Mesenchymal stem cell (in vitro differentiated cells and primary cell): ENCODE measurements at regions not wholly inside any gene's neighbourhood (a gene's known extent, or its start where the extent isn't known, plus 50 kb on each side); places are given as distances from the start of the nearest gene placed in this dataset.

Experiments
- DNase-seq: peaks from one replicate; pipeline ENCODE4 v3.0.0-alpha.2; 2013
- H2AFZ ChIP-seq: one replicate; pipeline ENCODE4 v1.6.1; 2013; ENCODE audit warnings: low read depth, mild to moderate bottlenecking, control low read depth, inconsistent platforms, low read length, moderate library complexity
- H2AK5ac ChIP-seq: 2 replicates; pipeline ENCODE4 v1.6.1; 2013; ENCODE audit warnings: low read length, moderate library complexity, mild to moderate bottlenecking, inconsistent platforms; ENCODE audit not compliant: severe bottlenecking
- H2BK120ac ChIP-seq: one replicate; pipeline ENCODE4 v1.6.1; 2013; ENCODE audit warnings: low read depth, mild to moderate bottlenecking, inconsistent platforms, low read length, moderate library complexity
- H2BK12ac ChIP-seq, 2 experiments: one replicate each; pipeline ENCODE4 v1.6.1; 2013; ENCODE audit warnings: inconsistent platforms in 2 of 2, low read length in 2 of 2, mild to moderate bottlenecking in 2 of 2, moderate library complexity in 2 of 2, control low read depth in 1 of 2
- H2BK15ac ChIP-seq: one replicate; pipeline ENCODE4 v1.6.1; 2013; ENCODE audit warnings: mild to moderate bottlenecking, low read depth, inconsistent platforms; ENCODE audit not compliant: poor library complexity, severe bottlenecking
- H2BK5ac ChIP-seq: 2 replicates; pipeline ENCODE4 v1.6.1; 2013; ENCODE audit warnings: low read depth, mild to moderate bottlenecking, low read length, control low read depth, inconsistent platforms; ENCODE audit not compliant: poor library complexity, severe bottlenecking
- H3K14ac ChIP-seq, 2 experiments: one replicate each; pipeline ENCODE4 v1.6.1; 2013; ENCODE audit warnings: inconsistent platforms in 2 of 2, low read length in 2 of 2, control low read depth in 1 of 2, mild to moderate bottlenecking in 1 of 2, moderate library complexity in 1 of 2
- H3K18ac ChIP-seq, 2 experiments: one replicate each; pipeline ENCODE4 v1.6.1; 2013; ENCODE audit warnings: inconsistent platforms in 2 of 2, low read length in 2 of 2, control low read depth in 1 of 2, low read depth in 1 of 2, mild to moderate bottlenecking in 1 of 2
- H3K23ac ChIP-seq, 2 experiments: one replicate each; pipeline ENCODE4 v1.6.1; 2013; ENCODE audit warnings: inconsistent platforms in 2 of 2, low read length in 2 of 2, mild to moderate bottlenecking in 2 of 2, moderate library complexity in 2 of 2, control low read depth in 1 of 2
- H3K27ac ChIP-seq: 2 replicates; pipeline ENCODE4 v1.5.1; 2013; ENCODE audit warnings: mild to moderate bottlenecking, moderate library complexity, low read length, control low read depth, inconsistent platforms; ENCODE audit not compliant: poor library complexity, severe bottlenecking
- H3K27me3 ChIP-seq, 2 experiments: 2 replicates each; pipeline versions ENCODE4 v1.6.1 to v1.7.0; 2013; ENCODE audit warnings: low read length in 2 of 2, mild to moderate bottlenecking in 2 of 2, moderate library complexity in 2 of 2, control low read depth in 1 of 2, inconsistent platforms in 1 of 2; ENCODE audit not compliant: control insufficient read depth in 1 of 2, insufficient read depth in 1 of 2
- H3K36me3 ChIP-seq, 2 experiments: 2 replicates each; pipeline versions ENCODE4 v1.6.1 to v1.7.0; 2013; ENCODE audit warnings: low read length in 2 of 2, control low read depth in 1 of 2, inconsistent platforms in 1 of 2, low read depth in 1 of 2, mild to moderate bottlenecking in 1 of 2; ENCODE audit not compliant: insufficient read depth in 2 of 2, control insufficient read depth in 1 of 2
- H3K4ac ChIP-seq, 2 experiments: one replicate each; pipeline ENCODE4 v1.6.1; 2013; ENCODE audit warnings: inconsistent platforms in 2 of 2, low read length in 2 of 2, mild to moderate bottlenecking in 2 of 2, moderate library complexity in 2 of 2, control low read depth in 1 of 2, low read depth in 1 of 2
- H3K4me1 ChIP-seq: 2 replicates; pipeline ENCODE4 v1.6.1; 2013; ENCODE audit warnings: low read depth, low read length, control low read depth; ENCODE audit not compliant: control insufficient read depth, insufficient read depth
- H3K4me2 ChIP-seq: 2 replicates; pipeline ENCODE4 v1.6.1; 2013; ENCODE audit warnings: low read length, mild to moderate bottlenecking, inconsistent platforms; ENCODE audit not compliant: poor library complexity, severe bottlenecking
- H3K4me3 ChIP-seq, 2 experiments: 2 replicates each; pipeline versions ENCODE4 v1.5.1 to v1.7.0; 2013; ENCODE audit warnings: low read length in 2 of 2, mild to moderate bottlenecking in 2 of 2, control low read depth in 1 of 2, low read depth in 1 of 2; ENCODE audit not compliant: insufficient read depth in 1 of 2
- H3K79me1 ChIP-seq: replicated peaks from 2 replicates; pipeline ENCODE4 v1.6.1; 2013; ENCODE audit warnings: mild to moderate bottlenecking, control low read depth, low read length, inconsistent platforms; ENCODE audit not compliant: poor library complexity, severe bottlenecking
- H3K9ac ChIP-seq: 2 replicates; pipeline ENCODE4 v1.7.0; 2013; ENCODE audit warnings: mild to moderate bottlenecking, low read length, moderate library complexity
- H3K9me3 ChIP-seq: 2 replicates; pipeline ENCODE4 v1.7.0; 2013; ENCODE audit warnings: mild to moderate bottlenecking, low read length; ENCODE audit not compliant: control insufficient read depth
- H4K8ac ChIP-seq: one replicate; pipeline ENCODE4 v1.6.1; 2013; ENCODE audit warnings: inconsistent platforms, mild to moderate bottlenecking, low read length, moderate library complexity
- H4K91ac ChIP-seq: one replicate; pipeline ENCODE4 v1.6.1; 2013; ENCODE audit warnings: mild to moderate bottlenecking, low read length, inconsistent platforms
- WGBS: methylation state at CpG from one replicate; pipeline ENCODE4 v1.1.7; 2013; ENCODE audit warnings: mixed read lengths; 5-methylcytosine and 5-hydroxymethylcytosine counted together

GRCh38 chr20:12699374-12700228, 309.2 kb upstream of the SPTLC3 start:
- Histone ChIP-seq H3K9me3 (no peaks in the 10 kb centered on the region), H2BK5ac (no peak overlapping the region), H2AFZ (no peak overlapping the region), H3K4me3 (no peak overlapping the region), H3K79me1 (no peaks in the 10 kb centered on the region), H3K4ac (no peak overlapping the region), H4K91ac (no peak overlapping the region), H2AK5ac (no peak overlapping the region), H3K27me3 (no peaks in the 10 kb centered on the region), H3K14ac (no peak overlapping the region), H3K36me3 (no peaks in the 10 kb centered on the region), H3K4me2 (no peak overlapping the region), H4K8ac (no peak overlapping the region), H2BK120ac (no peak overlapping the region), H3K18ac (no peak overlapping the region), H3K9ac (no peak overlapping the region), H3K4me1 (no peaks in the 10 kb centered on the region), H2BK15ac (no peak overlapping the region), H3K23ac (no peak overlapping the region), H2BK12ac (no peak overlapping the region), H3K27ac (no peak overlapping the region)
- WGBS, result 71% methylated on average over 4 of the region's 5 CpGs
- no peak for DNase-seq

DNA sequence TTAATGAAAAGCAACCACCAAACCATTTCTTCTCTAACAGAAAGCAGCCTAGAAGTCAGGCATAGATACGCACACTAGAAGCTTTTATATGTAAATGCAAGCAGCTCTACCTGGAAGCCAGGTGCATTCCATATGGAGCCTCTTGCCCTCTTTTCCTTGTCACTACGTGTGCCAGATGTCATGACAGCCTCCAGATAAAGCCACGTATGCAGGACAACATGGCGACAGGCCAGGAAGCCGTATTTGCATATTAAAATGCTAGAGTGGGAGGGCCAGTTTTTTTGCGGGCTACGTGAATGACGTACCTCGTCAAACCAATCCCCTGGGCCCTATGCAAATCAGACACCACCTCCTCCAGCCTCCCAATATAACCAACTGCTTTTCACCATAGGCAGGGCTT, 308.1 kb upstream of the SPTLC3 start:
- Histone ChIP-seq H2BK12ac (no peak overlapping the region), H2AFZ (no peak overlapping the region), H3K4ac (no peak overlapping the region), H2AK5ac (no peak overlapping the region), H3K18ac (no peak overlapping the region), H3K27ac (no peak overlapping the region), H4K91ac (no peak overlapping the region), H2BK15ac (no peak overlapping the region), H3K4me1 (no peaks in the 10 kb centered on the region), H4K8ac (no peak overlapping the region), H3K23ac (no peak overlapping the region), H3K4me2 (no peak overlapping the region), H3K14ac (no peak overlapping the region), H3K79me1 (no peaks in the 10 kb centered on the region), H3K9me3 (no peaks in the 10 kb centered on the region), H3K27me3 (no peaks in the 10 kb centered on the region), H2BK120ac (no peak overlapping the region), H3K9ac (no peak overlapping the region), H2BK5ac (no peak overlapping the region), H3K4me3 (no peak overlapping the region), H3K36me3 (no peaks in the 10 kb centered on the region)
- WGBS, result 84% methylated on average over 9 of the region's 9 CpGs
- no peak for DNase-seq

DNA sequence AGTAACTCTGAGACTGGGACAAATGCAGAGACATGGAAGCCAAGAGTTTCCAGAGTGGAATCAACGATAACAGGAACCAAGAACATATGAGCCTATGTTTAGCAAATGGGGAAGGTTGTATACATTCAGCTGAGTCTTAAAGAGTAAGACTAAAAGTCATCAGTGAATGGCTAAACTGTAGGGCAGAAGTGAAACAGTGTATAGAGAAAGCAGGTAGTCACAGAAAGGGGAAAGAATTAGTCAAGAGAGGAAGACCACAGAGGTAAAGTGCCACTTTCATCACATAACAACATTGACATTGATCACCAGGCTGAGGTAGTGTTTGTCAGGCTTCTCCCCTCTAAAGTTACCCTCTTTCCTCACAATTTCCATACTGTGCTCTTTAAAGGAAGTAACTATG, 306.5 kb upstream of the SPTLC3 start:
- DNase-seq, result no peak
- H3K36me3 ChIP-seq, result no peaks in the 10 kb centered on the region
- 58% methylated on average over 1 of the region's 1 CpG for whole genome bisulfite sequencing

DNA sequence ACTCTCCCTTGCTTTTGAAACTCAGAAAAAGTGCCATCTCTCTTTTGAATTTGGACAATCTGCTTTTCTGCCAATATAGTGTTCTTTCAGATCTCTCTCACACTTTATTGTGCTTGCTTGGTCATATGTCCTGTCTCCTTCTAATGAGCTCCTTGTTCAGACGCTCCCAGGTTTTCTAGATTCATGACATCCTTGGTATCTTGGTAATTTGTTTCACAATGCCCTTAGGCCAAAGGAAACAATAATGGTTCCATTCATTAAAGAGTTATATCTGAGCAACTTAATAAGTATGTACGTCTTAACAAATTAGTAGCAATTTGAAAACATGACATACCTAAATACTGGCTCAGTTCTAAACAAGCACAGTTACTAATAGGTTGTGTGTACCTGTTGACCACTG, 293.4 kb upstream of the SPTLC3 start:
- no peak overlapping the region for H2AFZ ChIP-seq
- no peak overlapping the region for H3K4me2 ChIP-seq
- H3K23ac ChIP-seq, result no peak overlapping the region
- no peak overlapping the region for H3K14ac ChIP-seq
- DNase-seq, result no peak
- no peaks in the 10 kb centered on the region for H3K79me1 ChIP-seq
- no peak overlapping the region for H4K91ac ChIP-seq
- no peaks in the 10 kb centered on the region for H3K27me3 ChIP-seq
- H3K18ac ChIP-seq, result no peak overlapping the region
- H3K4me1 ChIP-seq, result no peaks in the 10 kb centered on the region
- no peak overlapping the region for H2BK5ac ChIP-seq
- H3K27ac ChIP-seq, result no peak overlapping the region
- no peaks in the 10 kb centered on the region for H3K9me3 ChIP-seq
- no peak overlapping the region for H3K9ac ChIP-seq
- H3K36me3 ChIP-seq, result no peaks in the 10 kb centered on the region
- H2BK12ac ChIP-seq, result no peak overlapping the region
- no peak overlapping the region for H2BK120ac ChIP-seq
- H2AK5ac ChIP-seq, result no peak overlapping the region
- H3K4ac ChIP-seq, result no peak overlapping the region
- 88% methylated on average over 2 of the region's 2 CpGs for WGBS
- H4K8ac ChIP-seq, result no peak overlapping the region
- no peak overlapping the region for H2BK15ac ChIP-seq
- H3K4me3 ChIP-seq, result no peak overlapping the region

More for the DNA sequence above, 306.5 kb upstream of the SPTLC3 start:
- Histone ChIP-seq H3K18ac (no peak overlapping the region), H3K23ac (no peak overlapping the region), H3K9me3 (no peaks in the 10 kb centered on the region), H3K4me2 (no peak overlapping the region), H4K8ac (no peak overlapping the region), H3K14ac (no peak overlapping the region), H3K27me3 (no peaks in the 10 kb centered on the region), H2AK5ac (no peak overlapping the region), H2BK15ac (no peak overlapping the region), H3K4ac (no peak overlapping the region), H2BK12ac (no peak overlapping the region), H3K4me1 (no peaks in the 10 kb centered on the region), H2BK120ac (no peak overlapping the region), H3K27ac (no peak overlapping the region), H2BK5ac (no peak overlapping the region), H3K9ac (no peak overlapping the region), H4K91ac (no peak overlapping the region), H3K4me3 (no peak overlapping the region), H2AFZ (no peak overlapping the region), H3K79me1 (no peaks in the 10 kb centered on the region)
